Neural cell (in vitro differentiated cells): ENCODE measurements at regions not wholly inside any gene's neighbourhood (a gene's known extent, or its start where the extent isn't known, plus 50 kb on each side); places are given as distances from the start of the nearest gene placed in this dataset.

Experiments used
- H2AFZ ChIP-seq: fragments of 200-600, 300-800 bp; sonication (generic), shearing (Covaris generic); 2 replicates; pipeline ENCODE4 v1.6.0; 2014; ENCODE audit warnings: low read depth, mild to moderate bottlenecking, antibody characterized with exemption, low read length, moderate library complexity
- H3F3A ChIP-seq: fragments of 200-600 bp; shearing (Covaris generic); 2 replicates; pipeline ENCODE4 v1.6.1; 2016; ENCODE audit warnings: mild to moderate bottlenecking, moderate library complexity, mixed read lengths, antibody characterized with exemption, low read length; ENCODE audit not compliant: insufficient read depth, poor library complexity, severe bottlenecking
- H3K27ac ChIP-seq: fragments of 200-600, 300-800 bp; sonication (generic), shearing (Covaris generic); 2 replicates; pipeline ENCODE4 v1.5.1; 2014; ENCODE audit warnings: mild to moderate bottlenecking, low read length, moderate library complexity
- H3K27me3 ChIP-seq: fragments of 300-800, 200-600 bp; sonication (generic), shearing (Covaris generic); 2 replicates; pipeline ENCODE4 v1.6.0; 2014; ENCODE audit warnings: mild to moderate bottlenecking, low read depth, low read length, moderate library complexity; ENCODE audit not compliant: insufficient read depth
- H3K36me3 ChIP-seq: fragments of 300-800, 200-600 bp; sonication (generic), shearing (Covaris generic); 2 replicates; pipeline ENCODE4 v1.5.1; 2014; ENCODE audit warnings: mild to moderate bottlenecking, antibody characterized with exemption, low read length, moderate library complexity; ENCODE audit not compliant: insufficient read depth
- H3K4me2 ChIP-seq: fragments of 300-800, 200-600 bp; sonication (generic), shearing (Covaris generic); 2 replicates; pipeline ENCODE4 v1.6.0; 2014; ENCODE audit warnings: mild to moderate bottlenecking, low read length
- H3K4me3 ChIP-seq: fragments of 300-800, 200-600 bp; sonication (generic), shearing (Covaris generic); 2 replicates; pipeline ENCODE4 v1.5.1; 2014; ENCODE audit warnings: mild to moderate bottlenecking, low read length, moderate library complexity
- H3K79me2 ChIP-seq: fragments of 200-600 bp; shearing (Covaris generic); replicated peaks from 2 replicates; pipeline ENCODE4 v1.6.0; 2014; ENCODE audit warnings: mild to moderate bottlenecking, low read length, moderate library complexity; ENCODE audit not compliant: insufficient read depth
- H3K9ac ChIP-seq: fragments of 300-800, 200-600 bp; sonication (generic), shearing (Covaris generic); 2 replicates; pipeline ENCODE4 v1.6.1; 2016; ENCODE audit warnings: mild to moderate bottlenecking, low read length, mixed read lengths
- H3K9me2 ChIP-seq: fragments of 200-600 bp; shearing (Covaris generic); 2 replicates; pipeline ENCODE4 v1.6.1; 2016; ENCODE audit warnings: mild to moderate bottlenecking, low read length, mixed read lengths; ENCODE audit not compliant: insufficient read depth
- H3K9me3 ChIP-seq: fragments of 200-600, 300-800 bp; sonication (generic), shearing (Covaris generic); 2 replicates; pipeline ENCODE4 v1.6.1; 2016; ENCODE audit warnings: mild to moderate bottlenecking, mixed run types, low read length, moderate library complexity, mixed read lengths
- H4K20me1 ChIP-seq: fragments of 200-600 bp; shearing (Covaris generic); 2 replicates; pipeline ENCODE4 v1.6.1; 2016; ENCODE audit warnings: mild to moderate bottlenecking, mixed run types; ENCODE audit not compliant: insufficient read depth
- CTCF ChIP-seq: fragments of 450-650 bp; IDR thresholded peaks from 2 replicates; pipeline ENCODE4 v1.5.1; 2014; ENCODE audit warnings: antibody characterized with exemption, mild to moderate bottlenecking, moderate library complexity; ENCODE audit not compliant: poor library complexity, severe bottlenecking
- EP300 ChIP-seq: fragments of 450-650 bp; conservative IDR thresholded peaks from 2 replicates; pipeline ENCODE4 v1.6.1; 2014; ENCODE audit warnings: antibody characterized with exemption, mild to moderate bottlenecking, moderate library complexity; ENCODE audit not compliant: poor library complexity, severe bottlenecking
- EZH2 ChIP-seq: fragments of 200-600, 300-800 bp; shearing (Covaris generic), sonication (generic); IDR thresholded peaks from 2 replicates; pipeline ENCODE4 v1.6.1; 2014; ENCODE audit warnings: antibody characterized with exemption, low read length, borderline replicate concordance, mild to moderate bottlenecking; ENCODE audit not compliant: insufficient read depth, poor library complexity, severe bottlenecking
- MXI1 ChIP-seq: fragments of 450-650 bp; conservative IDR thresholded peaks from 2 replicates; pipeline ENCODE4 v1.6.1; 2014; ENCODE audit warnings: antibody characterized with exemption, mild to moderate bottlenecking; ENCODE audit not compliant: poor library complexity, severe bottlenecking
- POLR2AphosphoS5 ChIP-seq: IDR thresholded peaks from 2 replicates; pipeline ENCODE4 v1.6.1; 2012
- RAD21 ChIP-seq: fragments of 450-650 bp; conservative IDR thresholded peaks from 2 replicates; pipeline ENCODE4 v1.6.1; 2014; ENCODE audit warnings: antibody characterized with exemption, mild to moderate bottlenecking, moderate library complexity
- REST ChIP-seq: IDR thresholded peaks from 2 replicates; pipeline ENCODE4 v1.6.1; 2012; ENCODE audit warnings: borderline replicate concordance
- SMC3 ChIP-seq: fragments of 450-650 bp; conservative IDR thresholded peaks from 2 replicates; pipeline ENCODE4 v1.6.1; 2014; ENCODE audit warnings: antibody characterized with exemption, mild to moderate bottlenecking, moderate library complexity; ENCODE audit not compliant: poor library complexity
- TAF1 ChIP-seq: IDR thresholded peaks from 2 replicates; pipeline ENCODE4 v1.6.1; 2012; ENCODE audit warnings: low read depth

DNA sequence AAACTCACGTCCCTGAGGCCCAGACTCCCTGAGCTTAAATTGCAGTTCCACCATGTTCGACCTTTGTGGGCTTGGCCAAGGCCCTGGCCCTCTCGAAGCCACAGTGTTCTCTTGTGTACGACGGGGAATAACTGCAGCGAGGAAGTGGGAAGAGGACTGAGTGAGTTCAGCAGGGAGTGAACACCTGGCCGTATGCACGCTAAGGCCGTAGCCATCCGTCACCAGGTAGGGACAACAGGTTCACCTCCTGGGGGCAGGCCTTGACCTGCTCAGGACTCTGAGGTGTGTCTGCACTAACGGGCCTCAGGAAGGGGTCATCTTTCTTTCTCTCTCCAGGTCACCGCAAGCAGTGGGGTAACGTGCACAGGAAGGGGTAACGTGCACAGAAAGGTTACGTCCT, 67.2 kb upstream of the CTBP2 start:
- H3K27ac ChIP-seq, result no peak overlapping the region
- H3K9me2 ChIP-seq, result no peaks in the 10 kb centered on the region
- H2AFZ ChIP-seq, result no peak overlapping the region
- H3K4me2 ChIP-seq, result no peak overlapping the region
- H4K20me1 ChIP-seq, result no peaks in the 10 kb centered on the region
- no peaks in the 10 kb centered on the region for H3K27me3 ChIP-seq
- H3K36me3 ChIP-seq, result no peaks in the 10 kb centered on the region
- H3K4me3 ChIP-seq, result no peak overlapping the region
- TF ChIP-seq MXI1 (no peak), RAD21 (no peak), EZH2 (no peak), POLR2AphosphoS5 (no peak), SMC3 (no peak), EP300 (no peak), CTCF (no peak), REST (no peak)
- H3F3A ChIP-seq, result no peaks in the 10 kb centered on the region
- H3K79me2 ChIP-seq, result no peaks in the 10 kb centered on the region
- no peaks in the 10 kb centered on the region for H3K9me3 ChIP-seq
- H3K9ac ChIP-seq, result no peak overlapping the region

DNA sequence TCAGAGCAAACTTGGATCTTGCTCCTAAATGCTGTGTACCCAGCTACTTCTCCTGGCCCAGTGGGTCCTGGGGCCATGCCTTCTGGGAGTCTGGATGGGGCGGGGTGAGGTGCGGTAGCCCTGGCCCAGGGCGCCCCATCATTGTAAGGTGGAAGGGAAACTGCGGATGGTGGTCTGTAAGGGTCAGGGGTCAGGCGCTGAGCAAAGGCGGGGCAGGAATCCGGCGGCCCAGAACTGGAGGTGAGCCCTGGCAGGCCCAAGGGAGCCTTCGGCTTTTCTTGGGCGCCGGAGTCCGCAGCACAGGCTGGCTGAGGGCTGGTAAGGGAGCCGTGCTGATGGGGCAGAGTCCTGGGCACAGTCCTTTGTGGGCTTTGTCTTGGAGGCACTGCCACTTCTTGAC, 66.5 kb upstream of the CTBP2 start:
- Histone ChIP-seq H3F3A (no peaks in the 10 kb centered on the region), H3K9ac (no peak overlapping the region), H2AFZ (no peak overlapping the region), H3K9me3 (no peaks in the 10 kb centered on the region), H3K79me2 (no peaks in the 10 kb centered on the region), H3K4me3 (no peak overlapping the region), H3K27me3 (peaks cover 1% of the 10 kb centered on the region), H4K20me1 (no peaks in the 10 kb centered on the region), H3K4me2 (no peak overlapping the region), H3K36me3 (no peaks in the 10 kb centered on the region), H3K9me2 (no peaks in the 10 kb centered on the region), H3K27ac (no peak overlapping the region)
- no peak for TF ChIP-seq SMC3
- TF ChIP-seq EZH2, result no peak

GRCh38 chr10:125226005-125226404, 65.6 kb upstream of the CTBP2 start:
- H2AFZ ChIP-seq, result no peak overlapping the region
- no peaks in the 10 kb centered on the region for H3K79me2 ChIP-seq
- no peaks in the 10 kb centered on the region for H4K20me1 ChIP-seq
- no peaks in the 10 kb centered on the region for H3F3A ChIP-seq
- H3K4me2 ChIP-seq, result no peak overlapping the region
- no peak overlapping the region for H3K4me3 ChIP-seq
- H3K27me3 ChIP-seq, result peaks cover 4% of the 10 kb centered on the region
- H3K27ac ChIP-seq, result no peak overlapping the region
- TF ChIP-seq POLR2AphosphoS5 (no peak), CTCF (no peak), RAD21 (no peak), TAF1 (no peak), EP300 (no peak), REST (no peak), EZH2 (no peak), MXI1 (no peak), SMC3 (no peak)
- no peaks in the 10 kb centered on the region for H3K9me2 ChIP-seq
- H3K9ac ChIP-seq, result no peak overlapping the region
- H3K36me3 ChIP-seq, result no peaks in the 10 kb centered on the region
- no peaks in the 10 kb centered on the region for H3K9me3 ChIP-seq
